Neural cell (in vitro differentiated cells): ENCODE measurements at regions not wholly inside any gene's neighbourhood (a gene's known extent, or its start where the extent isn't known, plus 50 kb on each side); places are given as distances from the start of the nearest gene placed in this dataset.

Experiments
- H2AFZ ChIP-seq: fragments of 200-600, 300-800 bp; sonication (generic), shearing (Covaris generic); 2 replicates; pipeline ENCODE4 v1.6.0; 2014; ENCODE audit warnings: low read depth, mild to moderate bottlenecking, antibody characterized with exemption, low read length, moderate library complexity
- H3F3A ChIP-seq: fragments of 200-600 bp; shearing (Covaris generic); 2 replicates; pipeline ENCODE4 v1.6.1; 2016; ENCODE audit warnings: mild to moderate bottlenecking, moderate library complexity, mixed read lengths, antibody characterized with exemption, low read length; ENCODE audit not compliant: insufficient read depth, poor library complexity, severe bottlenecking
- H3K27ac ChIP-seq: fragments of 200-600, 300-800 bp; sonication (generic), shearing (Covaris generic); 2 replicates; pipeline ENCODE4 v1.5.1; 2014; ENCODE audit warnings: mild to moderate bottlenecking, low read length, moderate library complexity
- H3K27me3 ChIP-seq: fragments of 300-800, 200-600 bp; sonication (generic), shearing (Covaris generic); 2 replicates; pipeline ENCODE4 v1.6.0; 2014; ENCODE audit warnings: mild to moderate bottlenecking, low read depth, low read length, moderate library complexity; ENCODE audit not compliant: insufficient read depth
- H3K36me3 ChIP-seq: fragments of 300-800, 200-600 bp; sonication (generic), shearing (Covaris generic); 2 replicates; pipeline ENCODE4 v1.5.1; 2014; ENCODE audit warnings: mild to moderate bottlenecking, antibody characterized with exemption, low read length, moderate library complexity; ENCODE audit not compliant: insufficient read depth
- H3K4me2 ChIP-seq: fragments of 300-800, 200-600 bp; sonication (generic), shearing (Covaris generic); 2 replicates; pipeline ENCODE4 v1.6.0; 2014; ENCODE audit warnings: mild to moderate bottlenecking, low read length
- H3K4me3 ChIP-seq: fragments of 300-800, 200-600 bp; sonication (generic), shearing (Covaris generic); 2 replicates; pipeline ENCODE4 v1.5.1; 2014; ENCODE audit warnings: mild to moderate bottlenecking, low read length, moderate library complexity
- H3K79me2 ChIP-seq: fragments of 200-600 bp; shearing (Covaris generic); replicated peaks from 2 replicates; pipeline ENCODE4 v1.6.0; 2014; ENCODE audit warnings: mild to moderate bottlenecking, low read length, moderate library complexity; ENCODE audit not compliant: insufficient read depth
- H3K9ac ChIP-seq: fragments of 300-800, 200-600 bp; sonication (generic), shearing (Covaris generic); 2 replicates; pipeline ENCODE4 v1.6.1; 2016; ENCODE audit warnings: mild to moderate bottlenecking, low read length, mixed read lengths
- H3K9me2 ChIP-seq: fragments of 200-600 bp; shearing (Covaris generic); 2 replicates; pipeline ENCODE4 v1.6.1; 2016; ENCODE audit warnings: mild to moderate bottlenecking, low read length, mixed read lengths; ENCODE audit not compliant: insufficient read depth
- H3K9me3 ChIP-seq: fragments of 200-600, 300-800 bp; sonication (generic), shearing (Covaris generic); 2 replicates; pipeline ENCODE4 v1.6.1; 2016; ENCODE audit warnings: mild to moderate bottlenecking, mixed run types, low read length, moderate library complexity, mixed read lengths
- H4K20me1 ChIP-seq: fragments of 200-600 bp; shearing (Covaris generic); 2 replicates; pipeline ENCODE4 v1.6.1; 2016; ENCODE audit warnings: mild to moderate bottlenecking, mixed run types; ENCODE audit not compliant: insufficient read depth
- CTCF ChIP-seq: fragments of 450-650 bp; IDR thresholded peaks from 2 replicates; pipeline ENCODE4 v1.5.1; 2014; ENCODE audit warnings: antibody characterized with exemption, mild to moderate bottlenecking, moderate library complexity; ENCODE audit not compliant: poor library complexity, severe bottlenecking
- EP300 ChIP-seq: fragments of 450-650 bp; conservative IDR thresholded peaks from 2 replicates; pipeline ENCODE4 v1.6.1; 2014; ENCODE audit warnings: antibody characterized with exemption, mild to moderate bottlenecking, moderate library complexity; ENCODE audit not compliant: poor library complexity, severe bottlenecking
- EZH2 ChIP-seq: fragments of 200-600, 300-800 bp; shearing (Covaris generic), sonication (generic); IDR thresholded peaks from 2 replicates; pipeline ENCODE4 v1.6.1; 2014; ENCODE audit warnings: antibody characterized with exemption, low read length, borderline replicate concordance, mild to moderate bottlenecking; ENCODE audit not compliant: insufficient read depth, poor library complexity, severe bottlenecking
- MXI1 ChIP-seq: fragments of 450-650 bp; conservative IDR thresholded peaks from 2 replicates; pipeline ENCODE4 v1.6.1; 2014; ENCODE audit warnings: antibody characterized with exemption, mild to moderate bottlenecking; ENCODE audit not compliant: poor library complexity, severe bottlenecking
- POLR2AphosphoS5 ChIP-seq: IDR thresholded peaks from 2 replicates; pipeline ENCODE4 v1.6.1; 2012
- RAD21 ChIP-seq: fragments of 450-650 bp; conservative IDR thresholded peaks from 2 replicates; pipeline ENCODE4 v1.6.1; 2014; ENCODE audit warnings: antibody characterized with exemption, mild to moderate bottlenecking, moderate library complexity
- REST ChIP-seq: IDR thresholded peaks from 2 replicates; pipeline ENCODE4 v1.6.1; 2012; ENCODE audit warnings: borderline replicate concordance
- SMC3 ChIP-seq: fragments of 450-650 bp; conservative IDR thresholded peaks from 2 replicates; pipeline ENCODE4 v1.6.1; 2014; ENCODE audit warnings: antibody characterized with exemption, mild to moderate bottlenecking, moderate library complexity; ENCODE audit not compliant: poor library complexity
- TAF1 ChIP-seq: IDR thresholded peaks from 2 replicates; pipeline ENCODE4 v1.6.1; 2012; ENCODE audit warnings: low read depth

GRCh38 chr12:47491516-47492305, 214.1 kb downstream of the RPAP3 start:
- no peaks in the 10 kb centered on the region for H3F3A ChIP-seq
- no peaks in the 10 kb centered on the region for H3K36me3 ChIP-seq
- no peaks in the 10 kb centered on the region for H4K20me1 ChIP-seq
- H3K27me3 ChIP-seq: no peaks in the 10 kb centered on the region
- no peak overlapping the region for H3K27ac ChIP-seq
- no peaks in the 10 kb centered on the region for H3K9me3 ChIP-seq
- TF ChIP-seq CTCF: no peak
- TF ChIP-seq EP300: no peak
- no peak for TF ChIP-seq MXI1
- no peak for TF ChIP-seq REST
- TF ChIP-seq POLR2AphosphoS5: no peak
- no peak for TF ChIP-seq EZH2
- TF ChIP-seq SMC3: no peak
- TF ChIP-seq RAD21: no peak
- no peak for TF ChIP-seq TAF1
- no peaks in the 10 kb centered on the region for H3K79me2 ChIP-seq
- no peaks in the 10 kb centered on the region for H3K9me2 ChIP-seq
- H3K4me3 ChIP-seq: no peak overlapping the region
- no peak overlapping the region for H3K4me2 ChIP-seq
- no peak overlapping the region for H3K9ac ChIP-seq
- no peak overlapping the region for H2AFZ ChIP-seq

- Histone ChIP-seq H3K9me2 (no peaks in the 10 kb centered on the region), H2AFZ (no peak overlapping the region), H4K20me1 (no peaks in the 10 kb centered on the region), H3K4me3 (no peak overlapping the region), H3K9ac (no peak overlapping the region), H3K9me3 (no peaks in the 10 kb centered on the region), H3K4me2 (no peak overlapping the region), H3F3A (no peaks in the 10 kb centered on the region), H3K36me3 (no peaks in the 10 kb centered on the region), H3K27ac (no peak overlapping the region), H3K79me2 (no peaks in the 10 kb centered on the region), H3K27me3 (no peaks in the 10 kb centered on the region)
- TF ChIP-seq RAD21: no peak
- no peak for TF ChIP-seq SMC3
- TF ChIP-seq CTCF: no peak
- TF ChIP-seq REST: no peak
- TF ChIP-seq MXI1: no peak
- TF ChIP-seq TAF1: no peak
- TF ChIP-seq EZH2: no peak
- no peak for TF ChIP-seq EP300
- no peak for TF ChIP-seq POLR2AphosphoS5
Measured at GRCh38 chr12:47488888-47489287, 216.9 kb downstream of the RPAP3 start.
